IMR-90 (cell line): ENCODE measurements at regions not wholly inside any gene's neighbourhood (a gene's known extent, or its start where the extent isn't known, plus 50 kb on each side); places are given as distances from the start of the nearest gene placed in this dataset.

ENCODE experiments used
- ATAC-seq: fragments of 200-7000 bp; cut with Tn5 transposase; 2 replicates; pipeline ENCODE4 v1.9.1; 2020; ENCODE audit warnings: low read depth, mild to moderate bottlenecking, moderate library complexity
- BruUV-seq: library from RNA; stranded (reverse); fragments of 400-500 nt; replicated peaks from 2 replicates; lab custom pipeline; 2021; lab: Mats Ljungman, UMichigan
- CTCF ChIA-PET: fragments of 300-600 bp; formaldehyde crosslinking; extraction: SDS; loops from one replicate; lab custom pipeline; 2021; ENCODE audit warnings: antibody characterized with exemption; lab: Yijun Ruan, JAX
- POLR2A ChIA-PET: fragments of 300-600 bp; sonication (Branson Sonifier 250); formaldehyde crosslinking; loops from one replicate; lab custom pipeline; 2022; ENCODE audit warnings: antibody characterized with exemption; ENCODE audit not compliant: unreplicated experiment; lab: Charles Lee
- DNase-seq: peaks from one replicate; pipeline ENCODE4 v3.0.0; 2013
- H2AFZ ChIP-seq: replicated peaks from 2 replicates; pipeline ENCODE3; 2013; ENCODE audit warnings: low read length, mild to moderate bottlenecking; ENCODE audit not compliant: poor library complexity
- H2AK5ac ChIP-seq: 2 replicates; pipeline ENCODE4 v1.6.1; 2013; ENCODE audit warnings: low read depth, low read length, inconsistent platforms
- H2AK9ac ChIP-seq: replicated peaks from 2 replicates; pipeline ENCODE3; 2013; ENCODE audit warnings: mild to moderate bottlenecking, low read depth, low read length, moderate library complexity; ENCODE audit not compliant: poor library complexity
- H2BK120ac ChIP-seq: 2 replicates; pipeline ENCODE4 v1.6.1; 2013; ENCODE audit warnings: low read depth, low read length, inconsistent platforms
- H2BK15ac ChIP-seq: 3 replicates; pipeline ENCODE4 v1.6.1; 2013; ENCODE audit warnings: low read depth, low read length, inconsistent platforms
- H2BK20ac ChIP-seq: 2 replicates; pipeline ENCODE4 v1.6.1; 2013; ENCODE audit warnings: low read depth, mild to moderate bottlenecking, inconsistent platforms, low read length, moderate library complexity
- H2BK5ac ChIP-seq: 2 replicates; pipeline ENCODE4 v1.6.1; 2013; ENCODE audit warnings: mild to moderate bottlenecking, low read depth, low read length, inconsistent platforms; ENCODE audit not compliant: poor library complexity, severe bottlenecking
- H3K14ac ChIP-seq: replicated peaks from 2 replicates; pipeline ENCODE4 v1.6.1; 2013; ENCODE audit warnings: low read depth, low read length, inconsistent platforms
- H3K18ac ChIP-seq: 2 replicates; pipeline ENCODE4 v1.6.1; 2013; ENCODE audit warnings: low read depth, low read length, control low read depth
- H3K23ac ChIP-seq: 2 replicates; pipeline ENCODE4 v1.6.1; 2013; ENCODE audit warnings: low read depth, low read length, inconsistent platforms
- H3K27ac ChIP-seq: 2 replicates; pipeline ENCODE4 v1.5.1; 2013; ENCODE audit warnings: mild to moderate bottlenecking, control low read depth, low read length; ENCODE audit not compliant: insufficient read depth
- H3K27me3 ChIP-seq: 2 replicates; pipeline ENCODE4 v1.6.1; 2013; ENCODE audit warnings: low read length; ENCODE audit not compliant: control insufficient read depth, insufficient read depth
- H3K36me3 ChIP-seq: 2 replicates; pipeline ENCODE4 v1.6.1; 2013; ENCODE audit warnings: low read length, mixed read lengths; ENCODE audit not compliant: control insufficient read depth, insufficient read depth
- H3K4ac ChIP-seq: 2 replicates; pipeline ENCODE4 v1.6.1; 2013; ENCODE audit warnings: low read depth, low read length, inconsistent platforms
- H3K4me1 ChIP-seq: 2 replicates; pipeline ENCODE4 v1.6.1; 2013; ENCODE audit warnings: low read length, mixed read lengths; ENCODE audit not compliant: control insufficient read depth, insufficient read depth
- H3K4me2 ChIP-seq: 2 replicates; pipeline ENCODE4 v1.6.1; 2013; ENCODE audit warnings: low read depth, mild to moderate bottlenecking, control low read depth, low read length, moderate library complexity
- H3K4me3 ChIP-seq: 2 replicates; pipeline ENCODE4 v1.5.1; 2013; ENCODE audit warnings: low read depth, mild to moderate bottlenecking, control low read depth, low read length, moderate library complexity; ENCODE audit not compliant: insufficient read depth
- H3K56ac ChIP-seq: 2 replicates; pipeline ENCODE4 v1.6.1; 2013; ENCODE audit warnings: low read length, inconsistent platforms; ENCODE audit not compliant: insufficient read depth; ENCODE audit errors: extremely low read depth
- H3K79me1 ChIP-seq, 2 experiments: 2 replicates each; pipeline ENCODE4 v1.6.1; 2013; ENCODE audit warnings: low read length in 2 of 2, inconsistent platforms in 1 of 2, low read depth in 1 of 2
- H3K9ac ChIP-seq: 2 replicates; pipeline ENCODE4 v1.6.1; 2013; ENCODE audit warnings: low read depth, low read length, control low read depth
- H3K9me1 ChIP-seq: 2 replicates; pipeline ENCODE4 v1.6.1; 2013; ENCODE audit warnings: low read length, inconsistent platforms; ENCODE audit not compliant: insufficient read depth
- H3K9me3 ChIP-seq: 2 replicates; pipeline ENCODE4 v1.6.1; 2013; ENCODE audit warnings: low read length; ENCODE audit not compliant: control insufficient read depth, insufficient read depth
- H4K20me1 ChIP-seq: 2 replicates; pipeline ENCODE4 v1.6.1; 2013; ENCODE audit warnings: low read length, inconsistent platforms; ENCODE audit not compliant: insufficient read depth
- H4K5ac ChIP-seq: 2 replicates; pipeline ENCODE4 v1.6.1; 2013; ENCODE audit warnings: mild to moderate bottlenecking, low read depth, low read length, control low read depth
- H4K8ac ChIP-seq, 2 experiments: 2 replicates each; pipeline ENCODE4 v1.6.1; 2013; ENCODE audit warnings: low read depth in 2 of 2, low read length in 2 of 2, control low read depth in 1 of 2, inconsistent platforms in 1 of 2
- H4K91ac ChIP-seq: 2 replicates; pipeline ENCODE4 v1.6.1; 2013; ENCODE audit warnings: low read depth, low read length, inconsistent platforms; ENCODE audit not compliant: insufficient read depth
- CEBPB ChIP-seq: IDR thresholded peaks from 2 replicates; pipeline ENCODE4 v1.6.1; 2012; ENCODE audit warnings: low read depth, low read length, improper control_type of control experiment
- FOS ChIP-seq: fragments of 150-350 bp; IDR thresholded peaks from 2 replicates; pipeline ENCODE4 v1.6.1; 2016; ENCODE audit warnings: low read depth, low read length
- MAFK ChIP-seq: IDR thresholded peaks from 2 replicates; pipeline ENCODE4 v1.6.1; 2012; ENCODE audit warnings: low read depth, low read length, improper control_type of control experiment
- MXI1 ChIP-seq: IDR thresholded peaks from 2 replicates; pipeline ENCODE4 v1.6.1; 2012; ENCODE audit warnings: low read depth, mild to moderate bottlenecking, low read length, moderate library complexity, borderline replicate concordance
- NFE2L2 ChIP-seq: fragments of 150-350 bp; IDR thresholded peaks from 2 replicates; pipeline ENCODE4 v1.6.1; 2016; ENCODE audit warnings: low read depth, mild to moderate bottlenecking, low read length
- POLR2A ChIP-seq: IDR thresholded peaks from 2 replicates; pipeline ENCODE4 v1.6.1; 2012; ENCODE audit warnings: mild to moderate bottlenecking, low read depth, low read length
- RAD21 ChIP-seq: IDR thresholded peaks from 2 replicates; pipeline ENCODE4 v1.6.1; 2012; ENCODE audit warnings: low read length, improper control_type of control experiment
- RFX5 ChIP-seq: IDR thresholded peaks from 2 replicates; pipeline ENCODE4 v1.8.0; 2012; ENCODE audit warnings: low read depth, mild to moderate bottlenecking, low read length, moderate library complexity
- SMC3 ChIP-seq: fragments of 150-350 bp; IDR thresholded peaks from 2 replicates; pipeline ENCODE4 v1.6.1; 2016; ENCODE audit warnings: low read depth, mild to moderate bottlenecking, antibody characterized with exemption, low read length, moderate library complexity
- WGBS, 2 experiments: methylation state at CpG; one replicate each; pipeline versions ENCODE4 v1.1.5 to v1.1.7; 2013; ENCODE audit warnings: missing lambda C conversion rate in 2 of 2; ENCODE audit not compliant: insufficient read length in 1 of 2; ENCODE audit errors: extremely low coverage in 2 of 2; 5-methylcytosine and 5-hydroxymethylcytosine counted together
- dilution Hi-C: fragments of 300-500 bp; cut with HindIII; formaldehyde crosslinking; loops from one replicate; pipeline ENCODE4 v1.14.3; 2018; ENCODE audit warnings: low sequenced_read_pairs; ENCODE audit not compliant: unreplicated experiment
- in situ Hi-C: fragments of 300-500 bp; cut with MboI; formaldehyde crosslinking; loops from 3 replicates; pipeline ENCODE4 v1.14.3; 2019; ENCODE audit warnings: low sequenced_read_pairs, inconsistent platforms, mixed read lengths
- intact Hi-C: fragments of 100-400 bp; cut with micrococcal nuclease; formaldehyde crosslinking; loops from 2 replicates; pipeline ENCODE4 v1.10.0; 2022
- TF ChIP-seq, protein P1 (sequence below): conservative IDR thresholded peaks from 2 replicates; pipeline ENCODE4 v1.5.1; 2012; ENCODE audit warnings: mild to moderate bottlenecking, low read depth, low read length, improper control_type of control experiment
- TF ChIP-seq, protein P2 (sequence below): fragments of 150-350 bp; IDR thresholded peaks from 2 replicates; pipeline ENCODE4 v1.6.1; 2016; ENCODE audit warnings: low read depth, mild to moderate bottlenecking, low read length, moderate library complexity, borderline replicate concordance

DNA sequence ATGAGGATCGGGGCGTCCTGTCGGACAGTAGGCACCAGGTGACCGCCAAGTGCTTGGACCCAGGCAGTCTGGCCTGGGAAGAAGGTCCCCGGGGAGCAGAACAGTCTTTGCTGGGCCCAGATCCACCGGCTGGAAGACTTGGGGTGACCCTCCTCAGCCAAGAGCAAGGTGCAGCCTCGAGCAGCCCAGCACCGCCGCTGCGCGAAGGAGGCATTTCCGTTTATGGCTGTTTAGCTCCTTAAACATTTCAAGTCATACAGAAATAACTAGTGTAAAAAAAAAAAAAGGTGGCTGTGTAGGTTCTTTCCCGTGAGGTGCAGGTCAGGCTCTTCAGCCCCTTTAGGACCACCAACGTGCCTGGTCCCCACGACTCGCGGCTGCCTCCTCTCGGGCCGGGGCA lies 370.2 kb downstream of the CMPK2 start:
- Histone ChIP-seq H4K8ac (no peak overlapping the region), H3K18ac (no peak overlapping the region), H3K79me1 (no peaks in the 10 kb centered on the region), H4K91ac (no peak overlapping the region), H2AK5ac (no peak overlapping the region), H2BK20ac (no peak overlapping the region), H3K4me1 (no peaks in the 10 kb centered on the region), H2BK5ac (no peak overlapping the region), H3K27me3 (no peaks in the 10 kb centered on the region), H3K36me3 (no peaks in the 10 kb centered on the region), H3K23ac (no peak overlapping the region), H3K27ac (no peak overlapping the region), H4K5ac (no peak overlapping the region), H3K56ac (no peak overlapping the region), H3K4me3 (no peak overlapping the region), H3K4me2 (no peak overlapping the region), H3K9me1 (no peaks in the 10 kb centered on the region), H3K4ac (no peak overlapping the region), H2AFZ (no peak overlapping the region), H2AK9ac (no peak overlapping the region), H3K9ac (no peak overlapping the region), H4K20me1 (no peaks in the 10 kb centered on the region), H3K9me3 (peaks cover 3% of the 10 kb centered on the region; the same call in 1 of the 2 replicates), H2BK120ac (no peak overlapping the region), H2BK15ac (no peak overlapping the region), H3K14ac (no peak overlapping the region)
- ATAC-seq (no peak), DNase-seq (no peak)
- dilution Hi-C loops (no loop called here), in situ Hi-C loops (no loop called here), intact Hi-C loops (no loop called here)
- POLR2A ChIA-PET = no interaction called here
- CTCF ChIA-PET = no interaction called here
- TF ChIP-seq, protein P1, sequence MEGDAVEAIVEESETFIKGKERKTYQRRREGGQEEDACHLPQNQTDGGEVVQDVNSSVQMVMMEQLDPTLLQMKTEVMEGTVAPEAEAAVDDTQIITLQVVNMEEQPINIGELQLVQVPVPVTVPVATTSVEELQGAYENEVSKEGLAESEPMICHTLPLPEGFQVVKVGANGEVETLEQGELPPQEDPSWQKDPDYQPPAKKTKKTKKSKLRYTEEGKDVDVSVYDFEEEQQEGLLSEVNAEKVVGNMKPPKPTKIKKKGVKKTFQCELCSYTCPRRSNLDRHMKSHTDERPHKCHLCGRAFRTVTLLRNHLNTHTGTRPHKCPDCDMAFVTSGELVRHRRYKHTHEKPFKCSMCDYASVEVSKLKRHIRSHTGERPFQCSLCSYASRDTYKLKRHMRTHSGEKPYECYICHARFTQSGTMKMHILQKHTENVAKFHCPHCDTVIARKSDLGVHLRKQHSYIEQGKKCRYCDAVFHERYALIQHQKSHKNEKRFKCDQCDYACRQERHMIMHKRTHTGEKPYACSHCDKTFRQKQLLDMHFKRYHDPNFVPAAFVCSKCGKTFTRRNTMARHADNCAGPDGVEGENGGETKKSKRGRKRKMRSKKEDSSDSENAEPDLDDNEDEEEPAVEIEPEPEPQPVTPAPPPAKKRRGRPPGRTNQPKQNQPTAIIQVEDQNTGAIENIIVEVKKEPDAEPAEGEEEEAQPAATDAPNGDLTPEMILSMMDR = no peak
- TF ChIP-seq POLR2A (no peak), RFX5 (no peak), CEBPB (no peak), NFE2L2 (no peak), RAD21 (no peak), SMC3 (no peak), FOS (no peak), MAFK (no peak), MXI1 (no peak)
- TF ChIP-seq, protein P2, sequence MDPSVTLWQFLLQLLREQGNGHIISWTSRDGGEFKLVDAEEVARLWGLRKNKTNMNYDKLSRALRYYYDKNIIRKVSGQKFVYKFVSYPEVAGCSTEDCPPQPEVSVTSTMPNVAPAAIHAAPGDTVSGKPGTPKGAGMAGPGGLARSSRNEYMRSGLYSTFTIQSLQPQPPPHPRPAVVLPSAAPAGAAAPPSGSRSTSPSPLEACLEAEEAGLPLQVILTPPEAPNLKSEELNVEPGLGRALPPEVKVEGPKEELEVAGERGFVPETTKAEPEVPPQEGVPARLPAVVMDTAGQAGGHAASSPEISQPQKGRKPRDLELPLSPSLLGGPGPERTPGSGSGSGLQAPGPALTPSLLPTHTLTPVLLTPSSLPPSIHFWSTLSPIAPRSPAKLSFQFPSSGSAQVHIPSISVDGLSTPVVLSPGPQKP = no peak
- BruUV-seq = no TSS peak
- WGBS, 2 experiments = 78% methylated on average over 4 of the region's 19 CpGs; no CpG with 5 or more reads in 1 of the 2 experiments
